ES-I3 (cell line): ENCODE measurements at regions not wholly inside any gene's neighbourhood (a gene's known extent, or its start where the extent isn't known, plus 50 kb on each side); places are given as distances from the start of the nearest gene placed in this dataset.

ENCODE experiments used
- H3K36me3 ChIP-seq: 2 replicates; pipeline ENCODE4 v1.6.1; 2013; ENCODE audit warnings: mild to moderate bottlenecking, low read length, control low read depth, moderate library complexity; ENCODE audit not compliant: insufficient read depth
- H3K4me1 ChIP-seq: 2 replicates; pipeline ENCODE4 v1.6.1; 2013; ENCODE audit warnings: mild to moderate bottlenecking, control low read depth, low read length; ENCODE audit not compliant: insufficient read depth
- H3K9ac ChIP-seq: 2 replicates; pipeline ENCODE4 v1.6.1; 2013; ENCODE audit warnings: low read depth, mild to moderate bottlenecking, low read length, moderate library complexity
- H3K9me3 ChIP-seq: 2 replicates; pipeline ENCODE4 v1.6.1; 2013; ENCODE audit warnings: mild to moderate bottlenecking, low read length, moderate library complexity; ENCODE audit not compliant: control insufficient read depth, insufficient read depth

DNA sequence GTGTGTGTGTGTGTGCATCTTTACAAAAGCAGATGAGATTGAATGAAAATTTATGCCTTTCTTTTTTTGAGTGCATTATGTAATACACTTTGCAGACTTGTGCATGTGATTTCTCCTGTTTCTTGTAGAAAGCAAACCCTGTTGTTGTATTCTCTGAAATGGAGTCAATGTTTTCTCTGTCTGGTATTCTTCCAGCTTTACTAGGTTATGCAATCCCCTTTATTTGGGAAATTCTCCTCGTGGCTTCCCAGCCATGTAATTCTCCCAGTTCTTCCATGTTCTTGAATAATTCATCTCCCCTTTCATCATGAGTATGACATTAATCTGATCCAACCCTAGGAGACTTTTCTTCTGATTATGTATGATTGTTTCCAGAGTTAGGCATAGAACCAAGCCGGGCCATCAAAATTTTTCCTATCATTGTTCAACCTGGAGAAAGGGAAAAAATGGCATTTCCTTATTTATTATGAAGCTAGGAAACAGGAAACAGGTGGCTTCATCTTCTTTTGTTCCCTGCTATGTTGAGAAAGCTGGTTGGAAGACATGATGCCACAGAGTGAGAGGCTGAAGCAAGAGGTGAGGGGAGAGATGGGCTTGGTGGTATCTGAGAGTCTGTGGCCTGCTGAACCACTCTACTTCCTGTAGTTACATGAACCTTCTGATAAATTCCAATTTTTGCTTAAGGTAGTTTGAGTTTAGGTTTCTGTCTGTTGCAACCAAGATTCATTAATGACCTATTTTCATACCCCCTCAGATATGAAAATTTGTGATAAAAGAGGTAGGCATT lies 68.8 kb downstream of the PRL start:
- H3K9ac ChIP-seq: no peak overlapping the region; the same call in 1 of the 2 replicates
- peaks cover 2% of the 10 kb centered on the region; the same call in 1 of the 2 replicates for H3K4me1 ChIP-seq
- no peaks in the 10 kb centered on the region for H3K36me3 ChIP-seq
- H3K9me3 ChIP-seq: no peaks in the 10 kb centered on the region

DNA sequence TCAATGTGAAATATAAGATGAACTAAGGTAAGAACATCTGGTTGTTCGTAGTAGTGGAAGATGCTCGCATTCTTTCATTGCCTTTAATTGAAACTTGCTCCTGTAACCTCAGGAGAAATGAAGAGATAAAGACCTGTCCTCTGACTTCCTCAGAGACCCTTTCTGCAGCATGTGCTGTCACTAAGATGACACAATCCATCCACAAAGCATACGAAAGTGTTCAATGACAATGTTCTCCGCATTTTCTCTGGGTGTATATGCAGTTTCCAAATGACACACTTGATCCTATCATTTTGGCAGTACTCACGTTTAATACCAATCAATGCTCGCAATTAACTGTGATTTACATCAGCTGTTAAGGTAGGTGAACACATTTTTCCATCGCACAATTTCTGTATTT lies 65.8 kb downstream of the PRL start:
- Histone ChIP-seq H3K36me3 (no peaks in the 10 kb centered on the region), H3K4me1 (no peaks in the 10 kb centered on the region; the same call in 1 of the 2 replicates), H3K9ac (no peak overlapping the region), H3K9me3 (no peaks in the 10 kb centered on the region)

DNA sequence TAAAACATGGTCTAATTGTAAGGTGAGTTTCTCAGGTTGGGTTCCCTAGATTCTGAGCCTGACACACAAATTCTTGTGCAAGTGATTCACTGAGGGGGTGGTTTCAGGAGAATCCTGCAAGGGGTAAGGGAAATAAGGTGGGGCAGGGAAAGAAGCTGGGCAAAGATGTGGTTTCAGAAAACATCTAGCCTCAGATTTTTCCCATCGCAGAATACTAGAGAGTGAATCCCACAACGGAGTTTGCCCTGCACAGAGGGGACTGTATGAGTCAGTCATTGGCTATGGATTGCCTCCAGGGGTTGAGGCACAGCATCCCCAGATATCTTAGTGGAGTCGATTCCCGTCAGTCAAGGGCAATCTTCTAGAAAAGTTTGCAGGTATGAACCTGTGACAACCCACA lies 65.2 kb downstream of the PRL start:
- no peaks in the 10 kb centered on the region for H3K9me3 ChIP-seq
- no peak overlapping the region for H3K9ac ChIP-seq
- H3K4me1 ChIP-seq: no peaks in the 10 kb centered on the region; the same call in 1 of the 2 replicates
- no peaks in the 10 kb centered on the region for H3K36me3 ChIP-seq

DNA sequence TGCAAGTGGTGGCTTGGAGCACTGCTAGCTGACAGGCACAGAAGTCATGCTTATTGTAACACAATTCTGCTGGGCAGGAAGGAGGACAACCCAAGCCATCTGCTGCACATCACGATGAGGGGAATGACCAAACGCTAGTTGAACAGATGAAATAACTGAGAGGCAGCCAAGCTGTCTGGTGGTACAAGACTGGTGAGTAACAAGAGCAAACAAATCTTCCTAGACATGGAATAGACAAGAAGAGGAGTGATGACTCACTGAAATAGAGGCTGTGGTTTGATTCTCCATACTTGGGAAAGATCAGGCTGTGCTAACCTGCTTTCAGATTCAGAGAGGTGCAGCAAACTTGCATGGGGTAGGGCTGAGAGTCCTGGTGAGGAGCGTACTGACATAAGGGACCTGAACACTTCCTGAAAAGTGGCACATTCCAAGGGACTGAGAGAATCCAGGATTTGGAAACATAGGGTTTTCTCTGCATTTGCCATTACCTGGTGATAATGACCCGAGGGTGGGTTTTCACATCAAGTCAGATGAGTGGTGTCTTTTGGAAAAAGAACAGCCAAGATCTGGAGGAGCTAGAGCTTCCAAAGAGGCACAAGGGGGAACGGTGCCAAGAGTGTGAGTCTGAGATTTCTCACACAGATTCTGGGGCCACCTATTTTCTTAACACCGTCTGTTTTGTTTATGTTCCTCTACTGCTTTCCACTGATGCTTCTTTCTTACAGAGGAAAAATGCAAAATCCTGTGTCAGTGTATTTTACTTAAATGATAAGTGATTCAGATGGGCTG lies 60.0 kb downstream of the PRL start:
- Histone ChIP-seq H3K9me3 (no peaks in the 10 kb centered on the region; the same call in 1 of the 2 replicates), H3K36me3 (no peaks in the 10 kb centered on the region), H3K9ac (no peak overlapping the region), H3K4me1 (no peaks in the 10 kb centered on the region)
